ENCODE measurements at regions not wholly inside any gene's neighbourhood (a gene's known extent, or its start where the extent isn't known, plus 50 kb on each side); places are given as distances from the start of the nearest gene placed in this dataset.

DNA sequence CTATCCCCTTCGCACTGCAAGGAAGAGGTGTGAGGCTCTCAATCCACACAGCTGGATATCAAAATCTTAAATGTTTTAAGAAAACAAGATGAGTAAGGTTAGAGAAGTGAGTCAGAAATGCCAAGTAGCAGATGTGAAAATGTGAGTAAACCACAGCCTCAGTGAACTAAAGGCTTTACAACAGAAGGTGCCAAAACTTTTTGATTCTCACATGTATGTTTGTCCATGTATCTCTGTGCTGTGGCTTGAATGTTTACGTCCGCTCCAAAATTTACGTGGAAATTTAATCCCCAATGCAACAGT is 126.8 kb upstream of the PFN2 start:
- DNase-seq (ENCODE audit: low read depth, low spot score) (no peak), FAIRE-seq (peak; percentile 87)
- no peaks in the 10 kb centered on the region for H3K36me3 ChIP-seq (ENCODE audit: control insufficient read depth in 2 of 2, extremely low read depth in 1 of 2, insufficient read depth in 2 of 2, low read length in 2 of 2)
- H4K20me1 ChIP-seq (ENCODE audit: control insufficient read depth, extremely low read depth, insufficient read depth, low read length): no peaks in the 10 kb centered on the region
- H3K27me3 ChIP-seq (ENCODE audit: control insufficient read depth, extremely low read depth, insufficient read depth, low read length): no peaks in the 10 kb centered on the region
- H3K9ac ChIP-seq (ENCODE audit: control insufficient read depth, extremely low read depth, insufficient read depth, low read length): no peak overlapping the region
- H3K4me2 ChIP-seq (ENCODE audit: control insufficient read depth, extremely low read depth, insufficient read depth, low read depth, low read length): peak overlapping the region; percentile 2
- dilution Hi-C loops (cut with MboI; ENCODE audit: extremely low pct_ligation_motif_present, low sequenced_read_pairs): no loop called here
- peaks cover 26% of the 10 kb centered on the region for H3K4me1 ChIP-seq (ENCODE audit: control insufficient read depth, extremely low read depth, insufficient read depth, low read length)
- no peaks in the 10 kb centered on the region for H3K9me3 ChIP-seq (ENCODE audit: control insufficient read depth, low read depth, low read length)
- no peak for TF ChIP-seq EZH2 (IDR thresholded peaks at IDR 0.05; ENCODE audit: low read length)
- TF ChIP-seq, protein P1, sequence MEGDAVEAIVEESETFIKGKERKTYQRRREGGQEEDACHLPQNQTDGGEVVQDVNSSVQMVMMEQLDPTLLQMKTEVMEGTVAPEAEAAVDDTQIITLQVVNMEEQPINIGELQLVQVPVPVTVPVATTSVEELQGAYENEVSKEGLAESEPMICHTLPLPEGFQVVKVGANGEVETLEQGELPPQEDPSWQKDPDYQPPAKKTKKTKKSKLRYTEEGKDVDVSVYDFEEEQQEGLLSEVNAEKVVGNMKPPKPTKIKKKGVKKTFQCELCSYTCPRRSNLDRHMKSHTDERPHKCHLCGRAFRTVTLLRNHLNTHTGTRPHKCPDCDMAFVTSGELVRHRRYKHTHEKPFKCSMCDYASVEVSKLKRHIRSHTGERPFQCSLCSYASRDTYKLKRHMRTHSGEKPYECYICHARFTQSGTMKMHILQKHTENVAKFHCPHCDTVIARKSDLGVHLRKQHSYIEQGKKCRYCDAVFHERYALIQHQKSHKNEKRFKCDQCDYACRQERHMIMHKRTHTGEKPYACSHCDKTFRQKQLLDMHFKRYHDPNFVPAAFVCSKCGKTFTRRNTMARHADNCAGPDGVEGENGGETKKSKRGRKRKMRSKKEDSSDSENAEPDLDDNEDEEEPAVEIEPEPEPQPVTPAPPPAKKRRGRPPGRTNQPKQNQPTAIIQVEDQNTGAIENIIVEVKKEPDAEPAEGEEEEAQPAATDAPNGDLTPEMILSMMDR (optimal IDR thresholded peaks at IDR 0.05 in 1 of 3, IDR thresholded peaks at IDR 0.05 in 1 of 3, conservative IDR thresholded peaks at IDR 0.05 in 1 of 3; ENCODE audit: extremely low read depth in 1 of 3, insufficient read depth in 2 of 3, low read length in 3 of 3): no peak
- no peaks in the 10 kb centered on the region for H3K9me1 ChIP-seq (ENCODE audit: control insufficient read depth, extremely low read depth, insufficient read depth, low read length)
- no peak overlapping the region for H2AFZ ChIP-seq (ENCODE audit: control insufficient read depth, low read length)
- no peak overlapping the region for H3K4me3 ChIP-seq (ENCODE audit: control insufficient read depth in 2 of 3, extremely low read depth in 1 of 3, insufficient read depth in 2 of 3, low read depth in 1 of 3, low read length in 3 of 3)
- no peak overlapping the region for H3K27ac ChIP-seq (ENCODE audit: control insufficient read depth, insufficient read depth, low read length)
- H3K79me2 ChIP-seq (ENCODE audit: control insufficient read depth, insufficient read depth, low read length): no peaks in the 10 kb centered on the region

DNA sequence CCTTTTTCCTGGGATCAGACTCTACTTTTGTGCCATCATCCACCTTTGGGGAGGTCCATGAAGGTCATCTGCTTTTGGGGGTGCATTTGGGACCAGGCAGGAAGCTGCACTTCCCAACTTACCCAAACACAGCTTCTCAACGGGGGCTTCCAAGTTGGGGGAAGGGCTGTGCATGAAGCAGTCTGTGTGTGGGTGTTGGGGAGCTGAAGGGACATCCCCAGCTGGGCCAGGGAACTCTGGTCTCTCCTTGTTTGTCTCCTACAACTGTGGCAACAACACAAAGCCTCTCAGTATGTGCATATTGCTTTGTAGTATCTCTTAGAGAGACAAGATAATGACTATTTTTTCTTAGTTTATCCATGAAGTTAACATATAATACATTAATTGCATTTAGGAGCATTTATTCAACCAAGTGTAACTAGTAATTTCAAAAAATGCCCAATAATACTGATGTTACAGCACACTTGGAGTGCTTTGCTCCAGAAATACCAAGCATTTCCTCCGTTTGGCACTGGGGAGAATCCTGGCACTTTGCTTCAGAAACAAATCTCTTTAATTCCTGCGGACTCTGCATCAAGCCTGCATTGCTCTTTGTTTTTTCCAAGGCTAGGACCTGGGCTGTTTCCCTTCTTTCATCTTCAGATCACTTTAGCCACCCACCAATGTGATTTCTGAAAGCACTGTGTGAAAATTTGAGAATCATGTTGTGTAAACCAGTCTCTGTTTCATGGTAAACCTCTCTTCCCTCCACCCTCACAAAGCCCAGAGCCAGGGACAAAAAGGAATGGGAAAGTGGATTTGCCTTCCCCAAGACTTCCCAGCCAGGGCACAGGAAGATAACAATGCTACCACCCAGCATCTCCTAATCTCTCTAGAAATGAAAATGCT is 126.2 kb upstream of the PFN2 start:
- Histone ChIP-seq H4K20me1 (ENCODE audit: control insufficient read depth, extremely low read depth, insufficient read depth, low read length) (no peaks in the 10 kb centered on the region), H3K9me3 (ENCODE audit: control insufficient read depth, low read depth, low read length) (no peaks in the 10 kb centered on the region), H3K9me1 (ENCODE audit: control insufficient read depth, extremely low read depth, insufficient read depth, low read length) (no peaks in the 10 kb centered on the region), H3K4me2 (ENCODE audit: control insufficient read depth, extremely low read depth, insufficient read depth, low read depth, low read length) (no peak overlapping the region), H3K27ac (ENCODE audit: control insufficient read depth, insufficient read depth, low read length) (no peak overlapping the region), H3K79me2 (ENCODE audit: control insufficient read depth, insufficient read depth, low read length) (no peaks in the 10 kb centered on the region), H3K4me1 (ENCODE audit: control insufficient read depth, extremely low read depth, insufficient read depth, low read length) (peaks cover 26% of the 10 kb centered on the region), H3K27me3 (ENCODE audit: control insufficient read depth, extremely low read depth, insufficient read depth, low read length) (no peaks in the 10 kb centered on the region), H3K4me3 (ENCODE audit: control insufficient read depth in 2 of 3, extremely low read depth in 1 of 3, insufficient read depth in 2 of 3, low read depth in 1 of 3, low read length in 3 of 3) (no peak overlapping the region), H2AFZ (ENCODE audit: control insufficient read depth, low read length) (no peak overlapping the region), H3K36me3 (ENCODE audit: control insufficient read depth in 2 of 2, extremely low read depth in 1 of 2, insufficient read depth in 2 of 2, low read length in 2 of 2) (no peaks in the 10 kb centered on the region), H3K9ac (ENCODE audit: control insufficient read depth, extremely low read depth, insufficient read depth, low read length) (no peak overlapping the region)
- TF ChIP-seq, protein P1 (optimal IDR thresholded peaks at IDR 0.05 in 1 of 3, IDR thresholded peaks at IDR 0.05 in 1 of 3, conservative IDR thresholded peaks at IDR 0.05 in 1 of 3; ENCODE audit: extremely low read depth in 1 of 3, insufficient read depth in 2 of 3, low read length in 3 of 3): no peak
- TF ChIP-seq EZH2 (IDR thresholded peaks at IDR 0.05; ENCODE audit: low read length): no peak
- DNase-seq (ENCODE audit: low read depth, low spot score): no peak
- FAIRE-seq: no peak
- dilution Hi-C loops (cut with MboI; ENCODE audit: extremely low pct_ligation_motif_present, low sequenced_read_pairs): no loop called here
